ENCODE measurements at regions not wholly inside any gene's neighbourhood (a gene's known extent, or its start where the extent isn't known, plus 50 kb on each side); places are given as distances from the start of the nearest gene placed in this dataset.

DNA sequence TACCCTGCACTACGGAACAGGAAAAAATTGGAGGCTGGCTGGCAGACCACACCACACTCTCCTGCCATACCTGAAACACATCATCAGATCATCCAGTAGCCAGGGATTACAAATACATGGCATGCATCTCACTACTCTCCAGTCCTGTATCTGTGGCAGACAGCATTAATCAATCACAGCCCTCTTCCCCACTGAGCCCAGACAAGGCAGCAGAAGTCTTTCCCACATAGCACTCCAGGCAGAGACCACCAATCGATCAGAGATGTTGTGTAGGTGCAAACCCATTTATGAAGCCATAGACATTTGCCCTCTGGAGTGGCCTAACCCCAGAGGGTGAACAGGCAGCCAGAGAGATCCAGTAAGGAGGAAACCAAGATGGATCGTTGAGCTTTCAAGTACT, 410.9 kb upstream of the PROK2 start:
- TF ChIP-seq, protein P1, sequence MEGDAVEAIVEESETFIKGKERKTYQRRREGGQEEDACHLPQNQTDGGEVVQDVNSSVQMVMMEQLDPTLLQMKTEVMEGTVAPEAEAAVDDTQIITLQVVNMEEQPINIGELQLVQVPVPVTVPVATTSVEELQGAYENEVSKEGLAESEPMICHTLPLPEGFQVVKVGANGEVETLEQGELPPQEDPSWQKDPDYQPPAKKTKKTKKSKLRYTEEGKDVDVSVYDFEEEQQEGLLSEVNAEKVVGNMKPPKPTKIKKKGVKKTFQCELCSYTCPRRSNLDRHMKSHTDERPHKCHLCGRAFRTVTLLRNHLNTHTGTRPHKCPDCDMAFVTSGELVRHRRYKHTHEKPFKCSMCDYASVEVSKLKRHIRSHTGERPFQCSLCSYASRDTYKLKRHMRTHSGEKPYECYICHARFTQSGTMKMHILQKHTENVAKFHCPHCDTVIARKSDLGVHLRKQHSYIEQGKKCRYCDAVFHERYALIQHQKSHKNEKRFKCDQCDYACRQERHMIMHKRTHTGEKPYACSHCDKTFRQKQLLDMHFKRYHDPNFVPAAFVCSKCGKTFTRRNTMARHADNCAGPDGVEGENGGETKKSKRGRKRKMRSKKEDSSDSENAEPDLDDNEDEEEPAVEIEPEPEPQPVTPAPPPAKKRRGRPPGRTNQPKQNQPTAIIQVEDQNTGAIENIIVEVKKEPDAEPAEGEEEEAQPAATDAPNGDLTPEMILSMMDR (IDR thresholded peaks at IDR 0.05) = no peak
- no peak for TF ChIP-seq EP300 (IDR thresholded peaks at IDR 0.05)
- no peak for TF ChIP-seq MAFK (IDR thresholded peaks at IDR 0.05; ENCODE audit: partially characterized antibody)
- no peak for TF ChIP-seq ESRRA (IDR thresholded peaks at IDR 0.05; ENCODE audit: borderline replicate concordance, low read length)
- TF ChIP-seq POLR2A (IDR thresholded peaks at IDR 0.05; ENCODE audit: low read length) = no peak
- no peak for TF ChIP-seq PHF8 (IDR thresholded peaks at IDR 0.05; ENCODE audit: borderline replicate concordance, low read depth)
- TF ChIP-seq, protein P2, sequence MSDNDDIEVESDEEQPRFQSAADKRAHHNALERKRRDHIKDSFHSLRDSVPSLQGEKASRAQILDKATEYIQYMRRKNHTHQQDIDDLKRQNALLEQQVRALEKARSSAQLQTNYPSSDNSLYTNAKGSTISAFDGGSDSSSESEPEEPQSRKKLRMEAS (IDR thresholded peaks at IDR 0.05) = no peak
